Endothelial cell of umbilical vein (primary cell): ENCODE measurements at regions not wholly inside any gene's neighbourhood (a gene's known extent, or its start where the extent isn't known, plus 50 kb on each side); places are given as distances from the start of the nearest gene placed in this dataset.

Source experiments
- BruUV-seq: library from RNA; stranded (reverse); fragments of 400-500 nt; replicated peaks from 2 replicates; lab custom pipeline; 2021; lab: Mats Ljungman, UMichigan
- CTCF ChIA-PET: fragments of 300-600, 350-600 bp; sonication (Branson Sonifier 250); formaldehyde crosslinking; loops from one replicate; lab custom pipeline; 2021; ENCODE audit warnings: antibody characterized with exemption, inconsistent platforms; lab: Charles Lee
- POLR2A ChIA-PET: fragments of 300-600, 350-600 bp; sonication (Branson Sonifier 250); formaldehyde crosslinking; loops from one replicate; lab custom pipeline; 2021; ENCODE audit warnings: antibody characterized with exemption, inconsistent platforms; lab: Charles Lee
- DNase-seq: peaks from one replicate; pipeline ENCODE4 v3.0.0-alpha.2; 2011; ENCODE audit warnings: low read depth, low spot score
- FAIRE-seq: peaks from 2 replicates; lab custom pipeline; 2011; peaks lifted over from hg19 to GRCh38; lab: Jason Lieb, UNC
- H2AFZ ChIP-seq: 2 replicates; pipeline ENCODE4 v1.6.0; 2012; ENCODE audit warnings: low read depth, low read length, control low read depth, inconsistent platforms
- H3K27ac ChIP-seq: 2 replicates; pipeline ENCODE4 v1.5.1; 2011; ENCODE audit warnings: low read depth, mild to moderate bottlenecking, control low read depth, low read length, moderate library complexity; ENCODE audit not compliant: insufficient read depth
- H3K27me3 ChIP-seq, 2 experiments: 2 replicates each; pipeline versions ENCODE4 v1.6.0 to v1.6.1; 2011; ENCODE audit warnings: low read length in 2 of 2, mixed read lengths in 1 of 2; ENCODE audit not compliant: control insufficient read depth in 2 of 2, insufficient read depth in 2 of 2
- H3K36me3 ChIP-seq, 2 experiments: 2 replicates in 1 of 2; 3 replicates in 1 of 2; pipeline ENCODE4 v1.5.1; 2011; ENCODE audit warnings: low read length in 2 of 2, mild to moderate bottlenecking in 1 of 2, moderate library complexity in 1 of 2; ENCODE audit not compliant: control insufficient read depth in 2 of 2, insufficient read depth in 2 of 2; ENCODE audit errors: extremely low read depth in 1 of 2
- H3K4me1 ChIP-seq: 3 replicates; pipeline ENCODE4 v1.5.1; 2011; ENCODE audit warnings: mild to moderate bottlenecking, low read length; ENCODE audit not compliant: control insufficient read depth, insufficient read depth; ENCODE audit errors: extremely low read depth
- H3K4me2 ChIP-seq: 2 replicates; pipeline ENCODE4 v1.6.1; 2011; ENCODE audit warnings: low read length, control low read depth, mixed read lengths; ENCODE audit not compliant: insufficient read depth
- H3K4me3 ChIP-seq, 3 experiments: fragments of 200-600 bp in 1 of 3; sonication (generic), shearing (Covaris generic) in 1 of 3; replicated peaks in 1 of 3; 2 replicates each; pipeline ENCODE4 v1.5.1; 2011 to 2016; ENCODE audit warnings: control low read depth in 3 of 3, low read length in 3 of 3, mild to moderate bottlenecking in 2 of 3, inconsistent platforms in 1 of 3, low read depth in 1 of 3, moderate library complexity in 1 of 3; ENCODE audit not compliant: insufficient read depth in 1 of 3
- H3K79me2 ChIP-seq: 2 replicates; pipeline ENCODE4 v1.6.0; 2012; ENCODE audit warnings: low read length, inconsistent platforms; ENCODE audit not compliant: control insufficient read depth, insufficient read depth
- H3K9ac ChIP-seq: replicated peaks from 2 replicates; pipeline ENCODE3; 2011; ENCODE audit warnings: low read length, control low read depth; ENCODE audit not compliant: insufficient read depth; ENCODE audit errors: extremely low read depth
- H3K9me1 ChIP-seq: replicated peaks from 3 replicates; pipeline ENCODE4 v1.6.0; 2011; ENCODE audit warnings: mild to moderate bottlenecking, low read length; ENCODE audit not compliant: control insufficient read depth, insufficient read depth; ENCODE audit errors: extremely low read depth
- H3K9me3 ChIP-seq: replicated peaks from 2 replicates; pipeline ENCODE4 v1.5.1; 2012; ENCODE audit warnings: low read length, inconsistent platforms; ENCODE audit not compliant: control insufficient read depth, insufficient read depth
- H4K20me1 ChIP-seq: replicated peaks from 2 replicates; pipeline ENCODE3; 2011; ENCODE audit warnings: mild to moderate bottlenecking, low read length; ENCODE audit not compliant: control insufficient read depth, insufficient read depth; ENCODE audit errors: extremely low read depth
- EZH2 ChIP-seq: IDR thresholded peaks from 2 replicates; pipeline ENCODE4 v1.6.1; 2012; ENCODE audit warnings: borderline replicate concordance, low read depth, mild to moderate bottlenecking, moderate library complexity, low read length, inconsistent platforms; ENCODE audit not compliant: severe bottlenecking
- FOS ChIP-seq: IDR thresholded peaks from 2 replicates; pipeline ENCODE4 v1.6.1; 2011; ENCODE audit warnings: mild to moderate bottlenecking, low read length, moderate library complexity, borderline replicate concordance; ENCODE audit not compliant: insufficient read depth
- GATA2 ChIP-seq: IDR thresholded peaks from 2 replicates; pipeline ENCODE4 v1.7.0; 2011; ENCODE audit warnings: low read depth, mild to moderate bottlenecking, moderate library complexity, mixed read lengths, low read length; ENCODE audit not compliant: insufficient read length, insufficient read depth
- JUN ChIP-seq: IDR thresholded peaks from 2 replicates; pipeline ENCODE4 v1.6.1; 2011; ENCODE audit warnings: borderline replicate concordance, low read depth; ENCODE audit not compliant: insufficient read length, insufficient read depth
- MYC ChIP-seq: IDR thresholded peaks from one replicate; pipeline ENCODE4 v1.6.1; 2011; ENCODE audit warnings: mild to moderate bottlenecking, low read depth, low read length
- POLR2A ChIP-seq: IDR thresholded peaks from 2 replicates; pipeline ENCODE4 v1.6.1; 2012; ENCODE audit warnings: low read depth, mild to moderate bottlenecking, control low read depth, low read length
- POLR2AphosphoS5 ChIP-seq: IDR thresholded peaks from 2 replicates; pipeline ENCODE4 v1.6.1; 2012; ENCODE audit warnings: low read depth, mild to moderate bottlenecking, control low read depth, low read length, moderate library complexity; ENCODE audit not compliant: insufficient read depth
- dilution Hi-C: fragments of 300-500 bp; cut with MboI; formaldehyde crosslinking; loops from one replicate; pipeline ENCODE4 v1.15.0; 2019; ENCODE audit warnings: low sequenced_read_pairs; ENCODE audit not compliant: extremely low pct_ligation_motif_present
- intact Hi-C: fragments of 100-400 bp; cut with micrococcal nuclease; formaldehyde crosslinking; loops from one replicate; pipeline ENCODE4 v1.10.0; 2022
- TF ChIP-seq, protein P1 (sequence below): IDR thresholded peaks from 2 replicates; pipeline ENCODE4 v1.6.1; 2011; ENCODE audit not compliant: insufficient read depth, insufficient read length
- TF ChIP-seq, protein P2 (sequence below), 2 donors: IDR thresholded peaks; 1 replicate in 1 of 2; 2 replicates in 1 of 2; pipeline ENCODE4 v1.5.1; 2011; ENCODE audit warnings: low read length in 2 of 2, mild to moderate bottlenecking in 2 of 2, moderate library complexity in 2 of 2, control low read depth in 1 of 2, inconsistent platforms in 1 of 2, low read depth in 1 of 2; ENCODE audit not compliant: insufficient read depth in 1 of 2; ENCODE audit errors: extremely low read depth in 1 of 2

GRCh38 chr12:17665839-17666238 is 424.2 kb downstream of the RERGL start:
- CTCF ChIA-PET, result interaction anchor here (1.6 kb wide), 1 partner anchor 24 kb away, joined by 4 read pairs; no protein-coding TSS in a partner anchor
- H3K36me3 ChIP-seq, result no peaks in the 10 kb centered on the region
- TF ChIP-seq MYC (no peak), JUN (no peak), FOS (no peak), GATA2 (no peak), POLR2A (no peak), POLR2AphosphoS5 (no peak), EZH2 (no peak)
- TF ChIP-seq, protein P1, sequence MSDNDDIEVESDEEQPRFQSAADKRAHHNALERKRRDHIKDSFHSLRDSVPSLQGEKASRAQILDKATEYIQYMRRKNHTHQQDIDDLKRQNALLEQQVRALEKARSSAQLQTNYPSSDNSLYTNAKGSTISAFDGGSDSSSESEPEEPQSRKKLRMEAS, result no peak
- TF ChIP-seq, protein P2, sequence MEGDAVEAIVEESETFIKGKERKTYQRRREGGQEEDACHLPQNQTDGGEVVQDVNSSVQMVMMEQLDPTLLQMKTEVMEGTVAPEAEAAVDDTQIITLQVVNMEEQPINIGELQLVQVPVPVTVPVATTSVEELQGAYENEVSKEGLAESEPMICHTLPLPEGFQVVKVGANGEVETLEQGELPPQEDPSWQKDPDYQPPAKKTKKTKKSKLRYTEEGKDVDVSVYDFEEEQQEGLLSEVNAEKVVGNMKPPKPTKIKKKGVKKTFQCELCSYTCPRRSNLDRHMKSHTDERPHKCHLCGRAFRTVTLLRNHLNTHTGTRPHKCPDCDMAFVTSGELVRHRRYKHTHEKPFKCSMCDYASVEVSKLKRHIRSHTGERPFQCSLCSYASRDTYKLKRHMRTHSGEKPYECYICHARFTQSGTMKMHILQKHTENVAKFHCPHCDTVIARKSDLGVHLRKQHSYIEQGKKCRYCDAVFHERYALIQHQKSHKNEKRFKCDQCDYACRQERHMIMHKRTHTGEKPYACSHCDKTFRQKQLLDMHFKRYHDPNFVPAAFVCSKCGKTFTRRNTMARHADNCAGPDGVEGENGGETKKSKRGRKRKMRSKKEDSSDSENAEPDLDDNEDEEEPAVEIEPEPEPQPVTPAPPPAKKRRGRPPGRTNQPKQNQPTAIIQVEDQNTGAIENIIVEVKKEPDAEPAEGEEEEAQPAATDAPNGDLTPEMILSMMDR (IDR thresholded peaks at IDR 0.05; ENCODE audit: extremely low read depth in 1 of 2, insufficient read depth in 1 of 2, low read depth in 1 of 2, low read length in 2 of 2), result no peak
- intact Hi-C loops, result no loop called here
- H3K9ac ChIP-seq, result no peak overlapping the region
- no peak overlapping the region for H3K27ac ChIP-seq
- dilution Hi-C loops, result no loop called here
- no peak overlapping the region for H3K4me2 ChIP-seq
- H4K20me1 ChIP-seq, result no peaks in the 10 kb centered on the region
- H3K9me3 ChIP-seq, result peaks cover 3% of the 10 kb centered on the region
- POLR2A ChIA-PET, result no interaction called here
- no peaks in the 10 kb centered on the region for H3K27me3 ChIP-seq
- no TSS peak for BruUV-seq
- H3K4me1 ChIP-seq, result no peaks in the 10 kb centered on the region
- no peak overlapping the region for H2AFZ ChIP-seq
- H3K4me3 ChIP-seq, result no peak overlapping the region
- no peak for FAIRE-seq
- H3K9me1 ChIP-seq, result no peaks in the 10 kb centered on the region
- no peaks in the 10 kb centered on the region for H3K79me2 ChIP-seq
- no peak for DNase-seq
